MCF 10A (cell line): ENCODE measurements at regions not wholly inside any gene's neighbourhood (a gene's known extent, or its start where the extent isn't known, plus 50 kb on each side); places are given as distances from the start of the nearest gene placed in this dataset.

Source experiments
- BruUV-seq: library from RNA; stranded (reverse); fragments of 400-500 nt; replicated peaks from 2 replicates; lab custom pipeline; 2021; lab: Mats Ljungman, UMichigan
- CTCF ChIA-PET: fragments of 300-600 bp; sonication (Branson Sonifier 250); formaldehyde crosslinking; extraction: SDS; loops from one replicate; lab custom pipeline; 2021; ENCODE audit warnings: antibody characterized with exemption, inconsistent platforms; lab: Yijun Ruan, JAX
- POLR2A ChIA-PET: fragments of 300-600, 350-650 bp; sonication (Branson Sonifier 250); formaldehyde crosslinking; extraction: SDS; loops from one replicate; lab custom pipeline; 2020; ENCODE audit warnings: antibody characterized with exemption, inconsistent platforms; lab: Yijun Ruan, JAX
- DNase-seq: peaks from one replicate; pipeline ENCODE4 v3.0.0-alpha.2; 2018; ENCODE audit not compliant: unreplicated experiment
- H3K27ac Mint-ChIP-seq: one replicate; pipeline ENCODE4 v1.8.0; 2022; ENCODE audit warnings: mild to moderate bottlenecking, low read depth, mixed read lengths; ENCODE audit not compliant: unreplicated experiment
- H3K27me3 Mint-ChIP-seq: one replicate; pipeline ENCODE4 v1.8.0; 2022; ENCODE audit warnings: mixed read lengths; ENCODE audit not compliant: insufficient read depth, unreplicated experiment
- H3K36me3 Mint-ChIP-seq: one replicate; pipeline ENCODE4 v1.8.0; 2022; ENCODE audit warnings: mild to moderate bottlenecking, moderate library complexity, mixed read lengths; ENCODE audit not compliant: insufficient read depth, unreplicated experiment
- H3K4me1 Mint-ChIP-seq: one replicate; pipeline ENCODE4 v1.8.0; 2022; ENCODE audit warnings: mixed read lengths; ENCODE audit not compliant: insufficient read depth, unreplicated experiment
- H3K4me3 Mint-ChIP-seq: one replicate; pipeline ENCODE4 v1.8.0; 2022; ENCODE audit warnings: mild to moderate bottlenecking, moderate library complexity, mixed read lengths; ENCODE audit not compliant: unreplicated experiment
- H3K9me3 Mint-ChIP-seq: one replicate; pipeline ENCODE4 v1.8.0; 2022; ENCODE audit warnings: mixed read lengths; ENCODE audit not compliant: unreplicated experiment
- intact Hi-C: fragments of 100-400 bp; cut with micrococcal nuclease; formaldehyde crosslinking; loops from 2 replicates; pipeline ENCODE4 v1.14.1; 2022
- TF ChIP-seq, protein P1 (sequence below): fragments of 200-600 bp; IDR thresholded peaks from one replicate; pipeline ENCODE4 v1.8.0; 2022; ENCODE audit warnings: antibody characterized with exemption, mild to moderate bottlenecking; ENCODE audit not compliant: unreplicated experiment

- CTCF ChIA-PET = interaction anchor here (1.1 kb wide), 1 partner anchor 14 kb away, joined by 4 read pairs; no protein-coding TSS in a partner anchor
- H3K9me3 Mint-ChIP-seq = no peaks in the 10 kb centered on the region
- H3K4me1 Mint-ChIP-seq = peaks cover 16% of the 10 kb centered on the region
- no peaks in the 10 kb centered on the region for H3K27me3 Mint-ChIP-seq
- POLR2A ChIA-PET = interaction anchor here (0.6 to 1.8 kb wide), 10 partner anchors 9 to 107 kb away, joined by 3 to 7 read pairs (median 4); no protein-coding TSS in a partner anchor
- no TSS peak for BruUV-seq
- H3K4me3 Mint-ChIP-seq = no peak overlapping the region
- DNase-seq = peak; percentile 80
- intact Hi-C loops = no loop called here
- peak overlapping the region; percentile 66 for H3K27ac Mint-ChIP-seq
- TF ChIP-seq, protein P1, sequence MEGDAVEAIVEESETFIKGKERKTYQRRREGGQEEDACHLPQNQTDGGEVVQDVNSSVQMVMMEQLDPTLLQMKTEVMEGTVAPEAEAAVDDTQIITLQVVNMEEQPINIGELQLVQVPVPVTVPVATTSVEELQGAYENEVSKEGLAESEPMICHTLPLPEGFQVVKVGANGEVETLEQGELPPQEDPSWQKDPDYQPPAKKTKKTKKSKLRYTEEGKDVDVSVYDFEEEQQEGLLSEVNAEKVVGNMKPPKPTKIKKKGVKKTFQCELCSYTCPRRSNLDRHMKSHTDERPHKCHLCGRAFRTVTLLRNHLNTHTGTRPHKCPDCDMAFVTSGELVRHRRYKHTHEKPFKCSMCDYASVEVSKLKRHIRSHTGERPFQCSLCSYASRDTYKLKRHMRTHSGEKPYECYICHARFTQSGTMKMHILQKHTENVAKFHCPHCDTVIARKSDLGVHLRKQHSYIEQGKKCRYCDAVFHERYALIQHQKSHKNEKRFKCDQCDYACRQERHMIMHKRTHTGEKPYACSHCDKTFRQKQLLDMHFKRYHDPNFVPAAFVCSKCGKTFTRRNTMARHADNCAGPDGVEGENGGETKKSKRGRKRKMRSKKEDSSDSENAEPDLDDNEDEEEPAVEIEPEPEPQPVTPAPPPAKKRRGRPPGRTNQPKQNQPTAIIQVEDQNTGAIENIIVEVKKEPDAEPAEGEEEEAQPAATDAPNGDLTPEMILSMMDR = no peak
- H3K36me3 Mint-ChIP-seq = peaks cover 12% of the 10 kb centered on the region
Observed at GRCh38 chr17:63356337-63356757, 89.8 kb downstream of the CYB561 start.

DNA sequence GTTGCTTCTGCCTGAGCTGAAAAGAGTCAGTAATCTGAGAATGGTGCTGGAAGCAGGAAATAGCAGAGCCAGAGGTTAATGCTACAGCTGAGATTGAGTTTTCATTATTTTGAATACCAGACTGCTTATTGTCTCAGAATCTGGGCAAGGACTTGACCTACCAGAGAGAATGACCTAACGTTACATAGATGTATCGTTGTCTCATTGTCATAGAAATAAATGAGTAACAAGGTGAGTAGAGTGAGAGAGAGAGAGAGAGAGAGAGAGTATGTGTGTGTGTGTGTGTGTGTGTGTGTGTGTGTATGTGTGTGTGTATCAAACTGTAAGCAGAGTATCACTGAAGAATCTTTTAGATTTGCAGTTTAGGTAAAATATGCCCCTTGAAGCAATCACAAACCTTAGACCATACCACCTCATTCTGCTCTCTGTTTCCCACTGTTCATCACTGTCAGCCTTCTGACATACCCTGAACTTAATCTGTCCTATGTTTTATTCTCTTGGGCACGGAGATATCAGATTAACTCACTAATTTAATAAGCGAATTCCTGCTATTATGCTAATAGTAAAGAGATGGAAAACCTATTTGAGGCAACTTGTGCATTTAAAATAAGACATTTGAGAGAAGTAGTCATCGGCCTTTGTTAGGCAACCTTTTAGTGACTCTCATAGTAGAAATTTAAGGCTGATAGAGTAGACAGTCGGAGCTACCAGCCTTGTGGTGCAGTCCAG, 87.8 kb downstream of the CYB561 start:
- no TSS peak for BruUV-seq
- CTCF ChIA-PET = no interaction called here

DNA sequence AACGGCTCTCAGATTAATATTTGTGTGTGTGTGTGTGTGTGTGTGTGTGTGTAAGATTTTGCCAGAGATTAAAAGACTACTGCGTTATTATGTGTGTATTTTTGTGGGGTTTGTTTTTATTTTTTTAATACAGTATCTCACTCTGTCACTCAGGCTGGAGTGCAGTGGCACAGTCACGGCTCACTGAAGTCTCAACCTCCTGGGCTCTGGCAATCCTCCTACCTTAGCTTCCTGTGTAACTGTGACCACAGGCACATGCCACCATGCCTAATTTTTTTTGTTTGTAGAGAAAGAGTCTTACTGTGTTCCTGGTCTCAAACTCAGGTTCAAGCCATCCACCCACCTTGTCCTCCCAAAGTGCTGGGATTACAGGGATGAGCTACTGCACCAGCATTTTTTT, 87.2 kb downstream of the CYB561 start:
- intact Hi-C loops = no loop called here
- CTCF ChIA-PET = no interaction called here
- Mint-ChIP-seq H3K4me3 (no peak overlapping the region), H3K9me3 (no peaks in the 10 kb centered on the region), H3K4me1 (peaks cover 11% of the 10 kb centered on the region), H3K27me3 (no peaks in the 10 kb centered on the region), H3K27ac (no peak overlapping the region), H3K36me3 (peaks cover 12% of the 10 kb centered on the region)
- POLR2A ChIA-PET = interaction anchor here (0.5 kb wide), 1 partner anchor 16 kb away, joined by 3 read pairs; no protein-coding TSS in a partner anchor
- TF ChIP-seq, protein P1 = no peak
- no peak for DNase-seq
- no TSS peak for BruUV-seq

More for the DNA sequence above, 87.8 kb downstream of the CYB561 start:
- H3K27ac Mint-ChIP-seq = peak overlapping the region; percentile 33
- H3K4me1 Mint-ChIP-seq = peaks cover 16% of the 10 kb centered on the region
- TF ChIP-seq, protein P1 = no peak
- POLR2A ChIA-PET = interaction anchor here (0.7 to 0.9 kb wide), 2 partner anchors 28 to 327 kb away, joined by 3 read pairs; no protein-coding TSS in a partner anchor
- H3K9me3 Mint-ChIP-seq = no peaks in the 10 kb centered on the region
- H3K4me3 Mint-ChIP-seq = no peak overlapping the region
- H3K36me3 Mint-ChIP-seq = peaks cover 12% of the 10 kb centered on the region
- intact Hi-C loops = no loop called here
- no peak for DNase-seq
- H3K27me3 Mint-ChIP-seq = no peaks in the 10 kb centered on the region

- Mint-ChIP-seq H3K27ac (no peak overlapping the region), H3K4me1 (peaks cover 10% of the 10 kb centered on the region), H3K36me3 (peaks cover 12% of the 10 kb centered on the region), H3K4me3 (no peak overlapping the region), H3K27me3 (no peaks in the 10 kb centered on the region), H3K9me3 (no peaks in the 10 kb centered on the region)
- intact Hi-C loops = no loop called here
- TF ChIP-seq, protein P1 = no peak
- POLR2A ChIA-PET = no interaction called here
- DNase-seq = no peak
- CTCF ChIA-PET = no interaction called here
- no TSS peak for BruUV-seq
Observed at GRCh38 chr17:63361182-63361581, 84.9 kb downstream of the CYB561 start.
